Hepatocyte (in vitro differentiated cells): ENCODE measurements at regions not wholly inside any gene's neighbourhood (a gene's known extent, or its start where the extent isn't known, plus 50 kb on each side); places are given as distances from the start of the nearest gene placed in this dataset.

ENCODE experiments used
- DNase-seq: peaks from one replicate; pipeline ENCODE4 v3.0.0-alpha.2; 2016; ENCODE audit warnings: low spot score
- H2AFZ ChIP-seq: fragments of 200-600 bp; sonication (generic); 2 replicates; pipeline ENCODE4 v1.6.0; 2016; ENCODE audit warnings: antibody characterized with exemption, mild to moderate bottlenecking
- H3K27ac ChIP-seq: fragments of 200-600 bp; sonication (generic); 2 replicates; pipeline ENCODE4 v1.5.1; 2016; ENCODE audit warnings: mild to moderate bottlenecking
- H3K27me3 ChIP-seq: fragments of 200-600 bp; sonication (generic); 2 replicates; pipeline ENCODE4 v1.6.1; 2016
- H3K36me3 ChIP-seq: fragments of 200-600 bp; sonication (generic); replicated peaks from 2 replicates; pipeline ENCODE4 v1.5.1; 2016; ENCODE audit warnings: low read depth; ENCODE audit not compliant: insufficient read depth
- H3K4me1 ChIP-seq: fragments of 200-600 bp; sonication (generic); 2 replicates; pipeline ENCODE4 v1.5.1; 2016; ENCODE audit warnings: mild to moderate bottlenecking, moderate library complexity; ENCODE audit not compliant: insufficient read depth
- H3K4me2 ChIP-seq: fragments of 200-600 bp; sonication (generic); 2 replicates; pipeline ENCODE4 v1.6.0; 2016
- H3K4me3 ChIP-seq: fragments of 200-600 bp; sonication (generic); 2 replicates; pipeline ENCODE4 v1.5.1; 2016; ENCODE audit warnings: mild to moderate bottlenecking
- H3K79me2 ChIP-seq: fragments of 200-600 bp; sonication (generic); 2 replicates; pipeline ENCODE4 v1.6.0; 2017; ENCODE audit warnings: mild to moderate bottlenecking
- H3K9me2 ChIP-seq: fragments of 200-600 bp; sonication (generic); replicated peaks from 2 replicates; pipeline ENCODE4 v1.6.0; 2017; ENCODE audit warnings: mild to moderate bottlenecking; ENCODE audit not compliant: insufficient read depth
- H3K9me3 ChIP-seq: fragments of 200-600 bp; sonication (generic); 2 replicates; pipeline ENCODE4 v1.5.1; 2016; ENCODE audit warnings: low read depth, mild to moderate bottlenecking
- H4K20me1 ChIP-seq: fragments of 200-600 bp; sonication (generic); 2 replicates; pipeline ENCODE4 v1.6.0; 2016; ENCODE audit warnings: mild to moderate bottlenecking; ENCODE audit not compliant: insufficient read depth, poor library complexity, severe bottlenecking
- EZH2 ChIP-seq: fragments of 200-600 bp; sonication (generic); IDR thresholded peaks from 2 replicates; pipeline ENCODE4 v1.6.1; 2016; ENCODE audit warnings: antibody characterized with exemption, mild to moderate bottlenecking, borderline replicate concordance
- EZH2phosphoT487 ChIP-seq: fragments of 200-600 bp; sonication (generic); IDR thresholded peaks from one replicate; pipeline ENCODE4 v1.6.1; 2018; ENCODE audit warnings: antibody characterized with exemption, mild to moderate bottlenecking, low read depth, moderate library complexity; ENCODE audit not compliant: unreplicated experiment, severe bottlenecking
- WGBS: methylation state at CpG from one replicate; pipeline ENCODE4 v1.1.6; 2016; ENCODE audit warnings: low lambda C conversion rate; ENCODE audit errors: missing lambda C conversion rate; 5-methylcytosine and 5-hydroxymethylcytosine counted together
- TF ChIP-seq, protein P1 (sequence below): fragments of 200-600 bp; sonication (generic); IDR thresholded peaks from 2 replicates; pipeline ENCODE4 v1.5.1; 2016; ENCODE audit warnings: antibody characterized with exemption, mild to moderate bottlenecking; ENCODE audit not compliant: poor library complexity

DNA sequence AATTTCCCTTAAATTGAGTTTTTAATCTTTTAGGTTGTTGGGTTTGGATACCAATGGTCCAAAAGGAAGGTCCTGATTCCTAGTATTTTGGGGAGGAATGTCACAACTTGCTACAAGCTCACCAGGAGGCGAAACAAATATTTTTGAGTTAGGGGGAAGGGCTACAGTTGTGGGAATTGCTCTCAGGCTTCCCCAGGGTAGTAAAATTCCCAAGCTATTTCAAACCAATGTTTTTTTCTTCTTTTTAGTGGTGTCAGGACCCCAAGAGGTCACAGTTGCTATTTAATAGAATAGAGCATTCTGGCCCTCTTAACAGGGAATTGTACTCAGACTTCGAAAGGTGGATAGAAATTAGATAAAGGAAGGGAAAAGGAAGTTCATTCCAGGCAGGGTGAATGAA is 68.5 kb upstream of the ST3GAL5 start:
- Histone ChIP-seq H3K4me3 (no peak overlapping the region), H3K9me3 (no peaks in the 10 kb centered on the region)
- WGBS: 94% methylated on average over 2 of the region's 2 CpGs

DNA sequence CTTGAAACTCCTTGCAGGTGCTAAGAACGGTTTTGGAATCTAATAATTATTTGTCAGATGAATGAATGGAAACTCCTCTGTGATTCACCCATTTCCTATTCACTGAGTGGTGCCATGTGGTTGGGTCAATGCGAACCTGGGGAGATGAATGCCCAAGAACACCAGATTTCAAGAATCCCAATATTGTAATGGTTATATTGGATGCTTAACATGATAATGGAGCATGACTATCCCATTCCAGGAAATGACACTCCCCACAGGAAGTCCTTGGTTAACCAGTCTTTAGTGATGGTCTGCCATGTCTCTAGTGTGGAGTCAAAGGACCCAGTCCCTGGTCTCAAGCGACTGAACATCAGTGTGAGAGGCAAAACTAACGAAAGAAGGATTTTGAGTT is 67.9 kb upstream of the ST3GAL5 start:
- H4K20me1 ChIP-seq: no peaks in the 10 kb centered on the region
- H3K27me3 ChIP-seq: no peaks in the 10 kb centered on the region
- no peak for DNase-seq
- H3K27ac ChIP-seq: no peak overlapping the region
- H3K4me3 ChIP-seq: no peak overlapping the region
- no peaks in the 10 kb centered on the region for H3K9me2 ChIP-seq
- no peaks in the 10 kb centered on the region for H3K9me3 ChIP-seq
- H3K4me2 ChIP-seq: no peak overlapping the region
- H3K36me3 ChIP-seq: no peaks in the 10 kb centered on the region
- no peaks in the 10 kb centered on the region for H3K79me2 ChIP-seq
- WGBS: 94% methylated on average over 4 of the region's 4 CpGs
- no peak for TF ChIP-seq EZH2
- TF ChIP-seq, protein P1, sequence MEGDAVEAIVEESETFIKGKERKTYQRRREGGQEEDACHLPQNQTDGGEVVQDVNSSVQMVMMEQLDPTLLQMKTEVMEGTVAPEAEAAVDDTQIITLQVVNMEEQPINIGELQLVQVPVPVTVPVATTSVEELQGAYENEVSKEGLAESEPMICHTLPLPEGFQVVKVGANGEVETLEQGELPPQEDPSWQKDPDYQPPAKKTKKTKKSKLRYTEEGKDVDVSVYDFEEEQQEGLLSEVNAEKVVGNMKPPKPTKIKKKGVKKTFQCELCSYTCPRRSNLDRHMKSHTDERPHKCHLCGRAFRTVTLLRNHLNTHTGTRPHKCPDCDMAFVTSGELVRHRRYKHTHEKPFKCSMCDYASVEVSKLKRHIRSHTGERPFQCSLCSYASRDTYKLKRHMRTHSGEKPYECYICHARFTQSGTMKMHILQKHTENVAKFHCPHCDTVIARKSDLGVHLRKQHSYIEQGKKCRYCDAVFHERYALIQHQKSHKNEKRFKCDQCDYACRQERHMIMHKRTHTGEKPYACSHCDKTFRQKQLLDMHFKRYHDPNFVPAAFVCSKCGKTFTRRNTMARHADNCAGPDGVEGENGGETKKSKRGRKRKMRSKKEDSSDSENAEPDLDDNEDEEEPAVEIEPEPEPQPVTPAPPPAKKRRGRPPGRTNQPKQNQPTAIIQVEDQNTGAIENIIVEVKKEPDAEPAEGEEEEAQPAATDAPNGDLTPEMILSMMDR: no peak
- no peak for TF ChIP-seq EZH2phosphoT487
- peaks cover 20% of the 10 kb centered on the region for H3K4me1 ChIP-seq
- H2AFZ ChIP-seq: no peak overlapping the region

More for the DNA sequence above, 68.5 kb upstream of the ST3GAL5 start:
- TF ChIP-seq EZH2 (no peak), EZH2phosphoT487 (no peak)
- TF ChIP-seq, protein P1: no peak
- Histone ChIP-seq H3K36me3 (no peaks in the 10 kb centered on the region), H3K79me2 (no peaks in the 10 kb centered on the region), H2AFZ (no peak overlapping the region), H3K27ac (no peak overlapping the region), H3K9me2 (no peaks in the 10 kb centered on the region), H3K27me3 (no peaks in the 10 kb centered on the region), H3K4me2 (no peak overlapping the region), H3K4me1 (peaks cover 20% of the 10 kb centered on the region), H4K20me1 (no peaks in the 10 kb centered on the region)
- DNase-seq: no peak

DNA sequence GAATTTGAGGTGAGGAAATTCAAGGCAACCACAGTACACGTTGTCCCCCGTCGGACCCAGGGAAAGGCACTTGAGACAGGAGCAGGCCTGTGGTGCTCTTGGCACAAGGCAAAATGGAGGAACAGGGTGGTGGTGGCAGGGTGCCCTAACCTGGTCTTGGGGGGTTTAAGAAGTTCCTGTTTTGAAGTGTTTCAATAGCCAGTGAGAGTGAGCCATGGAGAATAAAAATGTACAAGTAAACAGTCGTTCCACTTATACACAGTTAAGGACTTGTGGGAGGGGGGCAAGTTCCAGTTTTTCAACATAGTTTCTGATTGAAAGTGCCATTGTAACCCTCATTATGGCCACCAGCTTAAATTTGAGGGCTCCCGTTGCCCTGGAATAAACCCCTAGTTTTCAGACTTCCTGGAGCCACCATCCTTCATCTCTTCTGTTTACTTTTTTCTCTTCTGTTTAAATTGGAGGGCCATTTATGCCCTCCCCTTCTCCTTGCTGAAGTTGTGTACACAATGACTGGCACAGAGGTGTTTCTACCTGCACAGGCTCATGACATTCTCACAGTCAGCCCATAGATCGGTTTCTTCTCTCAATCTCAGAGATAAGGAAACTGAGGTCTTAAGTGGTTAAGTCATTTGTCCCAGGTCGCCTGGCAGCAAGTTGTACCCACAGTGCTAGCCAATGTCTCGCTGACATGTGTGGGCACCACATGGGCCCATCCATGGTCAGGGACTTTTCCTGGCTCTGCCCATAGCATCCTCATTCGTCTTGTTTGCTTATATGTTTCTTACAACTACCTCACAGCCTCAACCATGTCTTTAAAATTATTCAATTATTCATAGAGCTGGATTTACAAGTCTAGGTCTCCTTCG is 66.0 kb upstream of the ST3GAL5 start:
- Histone ChIP-seq H4K20me1 (no peaks in the 10 kb centered on the region), H2AFZ (no peak overlapping the region), H3K9me2 (no peaks in the 10 kb centered on the region), H3K4me3 (no peak overlapping the region), H3K27me3 (no peaks in the 10 kb centered on the region), H3K79me2 (no peaks in the 10 kb centered on the region), H3K36me3 (no peaks in the 10 kb centered on the region), H3K27ac (peak overlapping the region; percentile 87), H3K9me3 (no peaks in the 10 kb centered on the region), H3K4me1 (peaks cover 20% of the 10 kb centered on the region), H3K4me2 (peak overlapping the region; percentile 29)
- DNase-seq: peak; percentile 43
- WGBS: 68% methylated on average over 10 of the region's 10 CpGs
- TF ChIP-seq EZH2phosphoT487: no peak
- TF ChIP-seq EZH2: no peak
- TF ChIP-seq, protein P1: no peak
